IPS-15b (cell line): ENCODE measurements at regions not wholly inside any gene's neighbourhood (a gene's known extent, or its start where the extent isn't known, plus 50 kb on each side); places are given as distances from the start of the nearest gene placed in this dataset.

ENCODE experiments used
- H3K27me3 ChIP-seq: one replicate; pipeline ENCODE4 v1.6.1; 2013; ENCODE audit warnings: low read length; ENCODE audit not compliant: control insufficient read depth, insufficient read depth
- H3K36me3 ChIP-seq: one replicate; pipeline ENCODE4 v1.6.1; 2013; ENCODE audit warnings: low read length; ENCODE audit not compliant: control insufficient read depth, insufficient read depth
- H3K4me1 ChIP-seq: one replicate; pipeline ENCODE4 v1.6.1; 2013; ENCODE audit warnings: mild to moderate bottlenecking, low read length; ENCODE audit not compliant: control insufficient read depth, insufficient read depth
- H3K4me3 ChIP-seq: one replicate; pipeline ENCODE4 v1.5.1; 2013; ENCODE audit warnings: low read depth, low read length
- H3K9ac ChIP-seq: one replicate; pipeline ENCODE4 v1.6.1; 2013; ENCODE audit warnings: low read depth, mild to moderate bottlenecking, low read length
- H3K9me3 ChIP-seq: one replicate; pipeline ENCODE4 v1.6.1; 2013; ENCODE audit warnings: mild to moderate bottlenecking, low read length; ENCODE audit not compliant: control insufficient read depth, insufficient read depth

DNA sequence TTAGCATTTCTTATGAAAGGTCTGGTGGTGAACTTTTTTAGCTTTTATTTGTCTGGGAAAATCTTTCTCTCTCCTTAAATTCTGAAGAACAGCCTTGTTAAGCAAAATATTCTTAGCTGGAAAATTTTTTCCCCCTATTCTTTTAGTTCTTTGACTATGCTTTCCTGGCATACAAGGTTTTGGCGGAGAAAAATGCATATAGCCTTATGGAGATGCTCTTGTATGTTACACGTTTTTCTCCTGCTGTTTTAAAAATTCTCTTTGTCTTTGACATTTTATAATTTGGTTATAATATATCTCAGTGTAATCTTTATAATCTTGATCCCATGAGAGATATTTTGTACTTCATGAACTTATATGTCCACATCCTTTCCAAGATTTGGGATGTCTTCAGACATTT lies 1190.4 kb upstream of the ZEB2 start:
- no peaks in the 10 kb centered on the region for H3K36me3 ChIP-seq
- no peak overlapping the region for H3K4me3 ChIP-seq
- H3K4me1 ChIP-seq = no peaks in the 10 kb centered on the region
- no peak overlapping the region for H3K9ac ChIP-seq
- no peaks in the 10 kb centered on the region for H3K27me3 ChIP-seq
- no peaks in the 10 kb centered on the region for H3K9me3 ChIP-seq

DNA sequence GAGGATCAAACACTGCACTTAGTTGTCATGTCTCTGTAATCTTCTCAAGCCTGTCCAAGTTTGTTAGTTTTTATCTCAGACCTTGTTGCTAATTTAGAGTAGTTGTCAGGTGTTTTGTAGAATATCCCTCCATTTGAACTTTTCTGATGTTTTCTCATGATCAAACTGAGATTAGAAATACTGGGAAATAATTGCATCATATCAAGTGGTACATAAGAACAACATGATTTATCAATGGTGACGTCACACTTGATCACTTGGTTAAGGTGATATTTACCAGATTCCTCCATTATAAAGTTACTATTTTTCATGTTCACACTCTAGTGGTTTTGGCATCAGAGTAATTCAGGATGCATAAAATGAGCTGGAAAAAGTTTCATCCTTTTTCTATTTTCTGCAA lies 1182.4 kb upstream of the ZEB2 start:
- Histone ChIP-seq H3K36me3 (no peaks in the 10 kb centered on the region), H3K27me3 (no peaks in the 10 kb centered on the region), H3K4me3 (no peak overlapping the region), H3K4me1 (no peaks in the 10 kb centered on the region), H3K9ac (no peak overlapping the region), H3K9me3 (no peaks in the 10 kb centered on the region)

DNA sequence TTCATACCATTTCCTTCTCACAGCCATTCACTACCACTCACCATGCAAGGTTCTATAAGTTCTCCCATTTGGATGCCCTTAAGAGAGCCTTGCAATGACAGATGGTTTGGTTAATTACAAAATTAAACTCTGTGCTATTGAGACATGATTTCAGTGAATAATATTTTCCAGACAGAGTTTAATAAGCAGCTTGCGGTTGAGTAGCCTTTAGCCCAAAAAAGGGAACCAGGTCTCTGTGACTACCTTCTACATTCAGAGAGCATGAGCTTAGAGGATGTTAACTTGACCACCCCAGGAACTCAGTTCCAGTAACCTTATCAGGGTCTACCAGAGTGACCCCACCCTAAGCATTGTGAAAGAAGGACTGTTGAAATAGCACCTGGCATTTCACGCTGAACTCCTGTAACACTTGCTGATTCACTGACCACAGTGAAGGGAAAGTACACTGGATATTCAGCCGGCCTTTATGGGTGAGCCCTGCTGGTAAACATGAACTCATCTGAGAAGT lies 1173.1 kb upstream of the ZEB2 start:
- H3K36me3 ChIP-seq = no peaks in the 10 kb centered on the region
- no peaks in the 10 kb centered on the region for H3K9me3 ChIP-seq
- H3K27me3 ChIP-seq = no peaks in the 10 kb centered on the region
- no peaks in the 10 kb centered on the region for H3K4me1 ChIP-seq
- no peak overlapping the region for H3K9ac ChIP-seq
- no peak overlapping the region for H3K4me3 ChIP-seq

DNA sequence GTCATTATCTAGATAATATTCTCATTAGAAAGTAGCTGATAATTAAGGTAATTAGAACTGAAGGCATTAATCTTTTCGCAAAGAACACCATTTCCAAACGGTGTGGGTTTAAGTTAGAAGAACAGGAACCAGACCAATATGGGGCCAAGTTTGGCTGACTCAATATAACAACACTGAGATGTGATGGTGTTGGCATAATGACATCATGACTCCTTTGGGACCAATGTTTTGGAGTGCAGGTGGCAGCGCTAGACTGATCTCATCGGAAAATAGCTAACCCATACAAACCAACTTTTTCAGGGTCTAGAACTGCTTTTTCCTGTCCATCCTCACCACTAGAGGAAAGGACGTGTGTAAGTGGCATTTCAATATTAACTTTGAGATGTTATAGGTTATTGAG lies 1171.7 kb upstream of the ZEB2 start:
- Histone ChIP-seq H3K4me3 (no peak overlapping the region), H3K4me1 (peaks cover 3% of the 10 kb centered on the region), H3K27me3 (no peaks in the 10 kb centered on the region), H3K9me3 (no peaks in the 10 kb centered on the region), H3K9ac (no peak overlapping the region), H3K36me3 (no peaks in the 10 kb centered on the region)

DNA sequence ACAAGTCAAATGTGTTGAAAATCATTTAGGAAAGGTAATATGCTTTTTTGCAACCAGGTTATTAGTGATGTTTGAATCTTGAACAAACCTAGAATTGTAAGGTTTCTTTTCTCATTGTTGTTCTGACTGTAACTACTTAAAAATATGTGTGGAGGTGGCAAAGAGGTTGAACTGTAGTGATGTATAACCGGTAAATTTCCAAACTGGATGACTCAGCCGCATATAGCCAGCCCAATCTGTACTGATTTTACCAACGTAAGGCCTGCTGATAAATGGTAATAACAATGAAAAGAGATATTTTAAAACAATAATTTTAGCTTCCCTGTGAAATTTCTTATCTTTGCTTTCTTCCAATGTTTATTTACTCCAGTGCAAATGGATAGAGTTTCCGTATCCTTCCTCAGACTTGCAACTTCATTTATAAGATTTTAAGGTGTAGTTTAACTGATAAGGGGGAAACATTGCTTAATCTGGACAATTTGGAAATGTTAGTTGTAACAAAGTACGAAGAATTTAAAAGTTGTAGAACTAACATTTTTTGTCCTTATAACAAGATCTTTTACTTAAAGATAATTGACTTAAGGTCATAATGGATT lies 1170.4 kb upstream of the ZEB2 start:
- Histone ChIP-seq H3K9ac (no peak overlapping the region), H3K4me3 (no peak overlapping the region), H3K9me3 (no peaks in the 10 kb centered on the region), H3K36me3 (no peaks in the 10 kb centered on the region), H3K4me1 (peaks cover 3% of the 10 kb centered on the region), H3K27me3 (no peaks in the 10 kb centered on the region)

DNA sequence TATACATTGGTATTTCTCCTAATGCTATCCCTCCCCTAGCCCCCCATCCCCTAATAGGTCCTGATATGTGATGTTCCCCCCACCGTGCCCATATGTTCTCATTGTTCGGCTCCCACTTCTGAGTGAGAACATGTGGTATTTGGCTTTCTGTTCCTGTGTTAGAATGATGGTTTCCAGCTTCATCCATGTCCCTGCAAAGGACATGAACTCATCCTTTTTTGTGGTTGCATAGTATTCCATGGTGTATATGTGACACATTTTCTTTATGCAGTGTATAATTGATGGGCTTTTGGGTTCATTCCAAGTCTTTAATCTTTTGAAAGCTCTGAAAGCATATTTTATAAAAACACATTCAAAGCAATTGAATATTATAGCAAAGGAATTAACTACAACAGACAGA lies 1169.4 kb upstream of the ZEB2 start:
- Histone ChIP-seq H3K4me1 (peaks cover 3% of the 10 kb centered on the region), H3K27me3 (no peaks in the 10 kb centered on the region), H3K9ac (no peak overlapping the region), H3K9me3 (no peaks in the 10 kb centered on the region), H3K4me3 (no peak overlapping the region), H3K36me3 (no peaks in the 10 kb centered on the region)

DNA sequence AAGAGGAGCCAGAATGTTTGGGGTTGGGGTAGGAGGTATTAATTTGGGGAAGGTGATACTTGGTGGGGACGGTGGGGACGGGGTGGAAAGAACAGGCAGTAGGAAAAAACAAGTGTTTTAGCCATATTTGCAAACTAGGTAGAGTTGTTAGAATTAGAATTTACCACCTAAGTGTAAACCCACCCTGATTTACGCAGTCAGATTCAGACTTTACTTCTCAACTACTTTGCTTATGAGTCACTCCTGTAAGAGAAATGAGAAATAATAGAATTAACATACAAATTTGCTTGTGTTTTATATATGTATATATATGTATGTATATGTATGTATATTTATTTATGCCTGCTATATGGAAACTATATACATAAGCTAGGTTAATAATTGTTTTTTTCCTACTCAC lies 1168.2 kb upstream of the ZEB2 start:
- no peaks in the 10 kb centered on the region for H3K36me3 ChIP-seq
- H3K9ac ChIP-seq = no peak overlapping the region
- H3K27me3 ChIP-seq = no peaks in the 10 kb centered on the region
- no peak overlapping the region for H3K4me3 ChIP-seq
- H3K4me1 ChIP-seq = peaks cover 3% of the 10 kb centered on the region
- H3K9me3 ChIP-seq = no peaks in the 10 kb centered on the region

DNA sequence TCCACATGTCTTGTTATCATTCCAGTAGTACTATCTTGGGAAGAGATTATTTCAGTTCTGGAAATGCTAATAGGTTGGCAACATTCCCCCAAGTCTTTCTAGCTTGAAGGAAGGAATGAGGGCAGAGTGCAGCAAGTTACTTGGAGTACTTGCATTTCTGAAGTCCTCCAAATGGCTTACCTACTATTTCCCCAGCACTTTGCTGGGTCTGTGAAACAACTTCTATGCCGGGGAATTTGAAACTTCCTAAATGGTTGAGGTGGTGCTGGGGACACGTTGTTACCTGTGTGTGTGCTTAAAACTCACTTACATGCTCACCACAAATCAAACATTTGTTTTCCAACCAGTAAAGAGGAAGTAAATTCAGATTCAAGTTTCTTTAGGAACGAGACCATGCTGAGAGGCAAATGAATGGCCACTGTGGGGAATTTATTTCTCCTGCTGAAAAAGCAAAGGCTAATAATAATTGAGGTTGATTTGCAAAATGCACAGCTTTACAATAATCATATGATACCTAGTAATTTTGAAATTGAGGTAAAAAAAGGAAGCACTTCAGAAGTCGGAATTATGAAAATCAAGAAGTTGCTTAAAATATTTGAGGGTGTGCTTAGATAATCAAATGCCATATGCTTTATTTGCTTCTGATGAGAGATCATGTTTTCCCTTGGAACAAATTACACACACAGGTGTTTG lies 1167.7 kb upstream of the ZEB2 start:
- Histone ChIP-seq H3K9ac (no peak overlapping the region), H3K9me3 (no peaks in the 10 kb centered on the region), H3K27me3 (no peaks in the 10 kb centered on the region), H3K4me3 (no peak overlapping the region), H3K36me3 (no peaks in the 10 kb centered on the region), H3K4me1 (peaks cover 3% of the 10 kb centered on the region)

DNA sequence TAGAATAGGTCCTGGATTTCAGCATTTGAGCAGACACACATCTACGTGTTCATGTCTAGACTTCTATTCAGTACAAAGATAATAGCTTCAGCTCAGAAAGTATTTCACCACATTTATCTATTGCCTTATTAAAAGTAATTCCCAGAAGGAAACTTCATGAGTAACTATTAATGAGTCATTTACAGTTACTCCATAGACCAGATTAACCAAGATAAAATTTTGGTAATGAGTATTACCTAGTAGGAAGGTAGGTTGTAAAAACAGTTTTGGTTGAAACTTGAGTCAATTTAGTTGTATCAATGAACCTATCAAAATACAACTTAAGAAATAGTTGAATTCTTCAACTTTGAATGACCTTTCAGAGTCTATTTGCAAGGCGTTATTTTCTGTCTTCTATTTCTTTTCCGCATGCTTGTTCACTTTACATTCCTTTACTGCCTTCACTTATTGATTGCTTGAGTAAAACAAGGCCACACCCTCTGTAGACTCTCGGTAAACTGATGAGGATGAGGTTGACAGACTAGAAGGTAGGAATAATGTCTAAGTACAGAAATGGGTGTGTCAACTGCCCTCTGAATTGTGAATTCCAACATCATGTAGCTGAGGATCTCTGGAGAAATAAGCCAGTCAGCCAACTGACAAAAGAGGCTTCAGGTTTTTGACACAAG lies 1165.6 kb upstream of the ZEB2 start:
- no peak overlapping the region for H3K9ac ChIP-seq
- H3K9me3 ChIP-seq = no peaks in the 10 kb centered on the region
- H3K4me1 ChIP-seq = peaks cover 3% of the 10 kb centered on the region
- no peaks in the 10 kb centered on the region for H3K27me3 ChIP-seq
- H3K36me3 ChIP-seq = no peaks in the 10 kb centered on the region
- no peak overlapping the region for H3K4me3 ChIP-seq

DNA sequence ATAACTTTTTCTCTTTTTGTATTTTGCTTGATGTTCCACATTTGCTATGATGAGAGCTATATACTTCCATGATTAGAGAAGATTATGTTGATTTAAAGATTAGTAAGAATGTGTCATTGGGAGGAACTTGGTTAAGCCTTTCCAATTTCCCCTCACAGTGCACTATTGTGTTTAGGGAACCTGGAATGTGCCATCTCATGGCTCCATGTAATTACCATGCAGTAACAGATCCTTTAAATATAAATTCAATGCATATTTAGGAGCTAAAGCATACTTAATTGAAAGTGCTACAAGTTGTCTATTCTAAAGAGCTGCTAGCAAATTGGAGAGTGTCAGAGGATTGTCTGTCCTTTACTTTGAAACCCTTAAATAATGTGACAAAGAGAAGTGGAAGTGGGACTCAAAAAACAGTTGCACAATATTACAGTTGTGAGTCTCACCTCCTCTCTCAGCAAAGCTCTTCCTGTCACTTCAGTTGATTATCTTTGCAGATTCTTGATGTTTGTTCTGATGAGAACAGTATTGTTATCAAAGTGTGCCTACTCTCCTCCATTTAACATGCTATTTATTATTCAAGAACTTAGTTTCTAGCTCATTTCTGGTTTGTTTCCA lies 1162.7 kb upstream of the ZEB2 start:
- Histone ChIP-seq H3K4me3 (no peak overlapping the region), H3K4me1 (no peaks in the 10 kb centered on the region), H3K9ac (no peak overlapping the region), H3K36me3 (no peaks in the 10 kb centered on the region), H3K9me3 (no peaks in the 10 kb centered on the region), H3K27me3 (no peaks in the 10 kb centered on the region)

DNA sequence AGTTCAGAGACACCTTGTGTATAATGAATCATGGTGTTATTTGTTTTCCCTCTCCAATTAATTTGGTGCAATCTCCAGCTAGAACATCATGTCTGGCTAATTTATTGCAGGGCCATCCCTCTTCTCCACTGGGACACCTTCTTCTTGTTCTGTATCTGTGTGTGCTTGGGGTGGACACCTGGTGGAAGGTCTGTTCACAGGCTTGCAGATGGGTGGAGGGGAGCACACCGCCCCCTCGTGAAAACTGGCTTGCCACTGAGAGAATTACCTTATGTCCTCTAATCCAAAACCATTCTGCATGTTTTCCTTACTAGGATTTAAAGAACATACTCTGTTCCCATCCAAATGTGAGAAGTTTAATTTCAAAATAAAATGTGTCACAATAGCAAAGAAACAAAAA lies 1160.4 kb upstream of the ZEB2 start:
- Histone ChIP-seq H3K27me3 (no peaks in the 10 kb centered on the region), H3K9me3 (no peaks in the 10 kb centered on the region), H3K4me3 (no peak overlapping the region), H3K9ac (no peak overlapping the region), H3K4me1 (no peaks in the 10 kb centered on the region), H3K36me3 (no peaks in the 10 kb centered on the region)

DNA sequence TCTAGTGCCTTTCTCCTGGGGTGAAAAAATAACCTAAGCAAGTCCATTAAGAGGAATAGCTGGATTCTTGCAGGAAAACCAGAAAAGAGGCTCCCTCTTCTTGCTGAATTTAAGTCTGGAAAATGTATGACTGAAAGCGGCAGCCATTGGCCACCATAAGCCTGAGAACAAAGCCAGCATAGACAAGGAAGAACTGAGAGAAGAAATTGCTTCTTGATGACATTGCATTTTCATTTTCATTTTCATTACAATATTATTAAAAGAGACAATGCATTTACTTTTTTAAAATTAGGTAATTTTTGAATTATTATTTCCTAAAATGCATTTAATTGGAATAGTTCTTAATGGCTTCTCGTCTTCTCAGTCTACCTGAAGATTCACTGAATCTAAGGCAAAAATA lies 1157.5 kb upstream of the ZEB2 start:
- Histone ChIP-seq H3K9ac (no peak overlapping the region), H3K9me3 (no peaks in the 10 kb centered on the region), H3K4me1 (no peaks in the 10 kb centered on the region), H3K27me3 (no peaks in the 10 kb centered on the region), H3K36me3 (no peaks in the 10 kb centered on the region), H3K4me3 (no peak overlapping the region)
